Medulla oblongata (tissue), 1 donor: ENCODE measurements at regions not wholly inside any gene's neighbourhood (a gene's known extent, or its start where the extent isn't known, plus 50 kb on each side); places are given as distances from the start of the nearest gene placed in this dataset.

ENCODE experiments used
- DNase-seq: peaks from one replicate; pipeline ENCODE4 v3.0.0-alpha.2; 2015; ENCODE audit errors: extremely low spot score

DNA sequence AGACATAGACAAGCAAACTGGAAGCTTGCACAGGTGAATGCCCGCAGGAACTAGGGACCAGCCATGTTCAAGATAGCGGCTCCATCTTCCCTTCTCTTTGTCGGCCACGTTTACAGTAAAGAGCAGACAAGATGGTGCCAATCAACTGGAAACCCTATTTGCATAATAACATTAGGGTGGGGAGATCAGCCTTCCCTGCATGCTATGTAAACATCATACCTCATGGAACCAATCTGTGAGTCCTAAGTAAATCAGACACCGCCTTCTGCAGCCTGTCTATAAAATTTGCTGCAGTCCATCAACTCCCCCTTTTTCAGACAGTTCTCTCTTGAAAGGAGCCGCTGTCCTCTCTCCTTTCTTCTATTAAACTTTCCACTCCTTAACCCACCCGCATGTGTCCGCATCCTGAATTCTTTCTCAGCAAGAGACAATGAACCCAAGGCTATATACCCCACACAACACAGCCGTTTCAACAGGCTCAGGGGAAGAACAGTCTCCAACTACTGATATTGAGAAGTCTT is 384.4 kb downstream of the EIPR1 start:
- no peak for DNase-seq

DNA sequence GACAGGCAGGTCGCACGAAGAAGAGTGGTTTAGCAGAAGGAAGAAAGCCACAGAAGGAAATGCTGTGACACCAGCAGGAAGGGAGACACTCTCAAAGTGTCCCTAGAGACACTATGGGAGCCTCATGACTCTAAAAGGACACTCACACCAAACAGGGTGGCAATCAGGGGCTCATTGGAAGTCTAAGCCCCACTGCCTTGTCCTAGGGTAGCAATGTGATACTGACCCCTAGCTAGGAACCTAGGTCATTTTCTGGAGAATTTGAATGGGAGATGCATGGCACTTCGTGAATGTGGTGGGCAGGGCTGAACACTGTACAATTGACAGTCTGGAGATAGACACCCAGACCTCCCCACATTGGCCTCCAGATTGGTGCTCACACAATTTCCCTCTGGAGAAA is 385.0 kb downstream of the EIPR1 start:
- DNase-seq: no peak

DNA sequence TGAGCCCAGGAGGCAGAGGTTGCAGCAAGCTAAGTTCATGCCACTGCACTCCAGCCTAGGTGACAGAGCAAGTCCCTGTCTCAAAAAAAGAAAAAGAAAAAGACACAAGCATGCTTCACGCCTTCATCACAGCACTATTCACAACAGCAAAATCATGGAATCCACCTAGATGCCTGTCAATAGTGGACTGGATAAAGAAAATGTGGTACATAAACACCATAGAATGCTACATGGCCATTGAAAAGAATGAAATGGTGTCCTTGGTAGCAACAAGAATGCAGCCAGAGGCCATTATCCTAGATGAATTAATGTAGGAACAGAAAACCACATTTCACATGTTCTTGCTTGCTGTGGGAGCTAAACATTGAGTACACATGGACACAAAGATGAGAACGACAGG is 392.6 kb downstream of the EIPR1 start:
- DNase-seq: no peak

DNA sequence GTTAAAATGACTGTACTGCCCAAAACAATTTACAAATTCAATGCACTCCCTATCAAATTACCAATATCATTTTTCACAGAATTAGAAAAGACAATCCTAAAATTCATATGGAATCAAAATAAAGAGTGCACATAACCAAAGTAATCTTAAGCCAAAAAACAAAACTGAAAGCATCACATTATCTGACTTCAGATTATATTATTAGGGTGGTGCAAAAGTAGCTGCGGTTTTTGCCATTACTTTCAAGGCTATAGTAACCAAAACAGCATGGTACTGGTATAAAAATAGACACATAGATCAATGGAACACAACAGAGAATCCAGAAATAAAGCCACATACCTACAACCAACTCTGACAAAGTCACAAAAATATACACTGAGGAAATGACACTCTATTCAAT is 396.6 kb downstream of the EIPR1 start:
- no peak for DNase-seq

DNA sequence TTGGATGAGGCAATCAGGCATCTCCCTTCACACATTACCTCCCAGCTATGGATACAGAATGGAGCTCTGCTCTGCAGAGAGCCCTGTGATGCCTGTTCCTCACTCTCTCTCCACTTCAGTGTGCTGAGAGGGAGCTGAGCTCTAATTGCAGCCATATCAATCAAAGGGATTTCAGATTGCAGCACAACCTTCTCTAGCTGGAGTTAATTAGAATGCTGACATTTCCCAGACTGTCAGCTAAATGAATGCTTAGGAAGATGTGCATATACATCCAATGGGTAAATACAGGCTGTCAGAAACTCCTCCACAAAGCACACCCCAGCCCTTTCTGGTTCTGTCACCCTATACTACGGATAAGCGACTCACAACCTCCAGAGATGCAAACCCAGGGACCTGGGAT is 402.6 kb downstream of the EIPR1 start:
- DNase-seq: no peak

- no peak for DNase-seq
Observed at GRCh38 chr2:2960441-2961133, 417.0 kb downstream of the EIPR1 start.

- no peak for DNase-seq
Observed at GRCh38 chr2:2950403-2950952, 427.1 kb downstream of the EIPR1 start.

DNA sequence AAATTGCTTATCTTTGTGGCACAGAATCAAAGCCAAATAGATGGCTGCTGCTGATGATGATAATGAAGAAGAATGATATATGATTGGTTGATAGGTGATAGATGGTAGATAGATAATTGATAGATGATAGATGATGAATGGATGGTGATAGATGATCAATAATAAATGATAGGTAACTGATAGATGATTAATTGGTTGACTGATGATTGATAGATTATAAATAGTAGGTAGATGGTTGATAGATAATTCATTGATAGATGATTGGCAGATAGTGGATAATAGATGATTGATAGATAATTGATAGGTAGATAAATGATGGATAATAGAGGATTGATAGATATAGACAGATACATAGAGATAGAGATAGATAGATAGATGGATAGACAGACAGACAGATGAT is 430.2 kb downstream of the EIPR1 start:
- DNase-seq: no peak

DNA sequence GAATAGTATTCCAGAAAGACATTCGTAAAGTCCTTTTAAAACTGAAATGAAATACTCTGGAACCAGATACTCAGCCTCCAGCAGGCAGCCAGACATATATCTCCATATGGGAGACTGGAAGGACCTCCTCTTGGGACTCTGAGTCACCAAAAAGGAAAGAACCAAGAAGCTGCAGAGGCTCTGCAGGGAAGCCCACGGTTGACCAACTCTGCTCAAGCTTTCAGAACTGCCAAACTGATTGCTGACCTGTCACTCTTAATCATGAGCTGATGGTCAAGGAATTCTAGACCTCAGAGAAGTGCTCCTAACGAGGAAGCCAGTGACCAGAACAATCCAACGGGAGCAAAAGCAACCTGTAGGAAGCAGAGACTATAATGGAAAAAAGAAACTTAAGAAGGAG is 434.7 kb downstream of the EIPR1 start:
- no peak for DNase-seq

DNA sequence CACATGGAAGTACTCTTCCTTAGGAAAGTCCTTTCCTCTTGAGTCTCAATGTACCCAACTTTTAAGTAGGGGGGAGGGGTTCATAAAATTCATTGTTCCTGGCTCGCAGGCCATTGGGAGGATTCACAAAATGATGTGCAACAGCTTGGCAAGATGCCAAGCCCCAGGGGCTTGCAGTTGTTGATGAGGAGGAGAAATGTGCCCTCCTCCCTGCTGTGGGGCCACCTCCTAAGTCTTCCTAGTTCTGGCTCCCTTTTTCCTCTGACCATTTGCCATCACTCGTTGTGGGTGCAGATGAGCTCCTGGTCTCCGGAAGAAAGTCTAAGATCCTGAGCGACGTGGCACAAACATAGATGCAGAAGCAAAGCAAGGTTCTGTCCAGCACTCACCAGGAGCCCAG is 435.4 kb downstream of the EIPR1 start:
- DNase-seq: no peak

GRCh38 chr2:2941205-2941604 is 436.4 kb downstream of the EIPR1 start:
- no peak for DNase-seq

GRCh38 chr2:2940702-2941101 is 436.9 kb downstream of the EIPR1 start:
- no peak for DNase-seq

- DNase-seq: no peak
Observed at GRCh38 chr2:2940061-2940460, 437.6 kb downstream of the EIPR1 start.

DNA sequence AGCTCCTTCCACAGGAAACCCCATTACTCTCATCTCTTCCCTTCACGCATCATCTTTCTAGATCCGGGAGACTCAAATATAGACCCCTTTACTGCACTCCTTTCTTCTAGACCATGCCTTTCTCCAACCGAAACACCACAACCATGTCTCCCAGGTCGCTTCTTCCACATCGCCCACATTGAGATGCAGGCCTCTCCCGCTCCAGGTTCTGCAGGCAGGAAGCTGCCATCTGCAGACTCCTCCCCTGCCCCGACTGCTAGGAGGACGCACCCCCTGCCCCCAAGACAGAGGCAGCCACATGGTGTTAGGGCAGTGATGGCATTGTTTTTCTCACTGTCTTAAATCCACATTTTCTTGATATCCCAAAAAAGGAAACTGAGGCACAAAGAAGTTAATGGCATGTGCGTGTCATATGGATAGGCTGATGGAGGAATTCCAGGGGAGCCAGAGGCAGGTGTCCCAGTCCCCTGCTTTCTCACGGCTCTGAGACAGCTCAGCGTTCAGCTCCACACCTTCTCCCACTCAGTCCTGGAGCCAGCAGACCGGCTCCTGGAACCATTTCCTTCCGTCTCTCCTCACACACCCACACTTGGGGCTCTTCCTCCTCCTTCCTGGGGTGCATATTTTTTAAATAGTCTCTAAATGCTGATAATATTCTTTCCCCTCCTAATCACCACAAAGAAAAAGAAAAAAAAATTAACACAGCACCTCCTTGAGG is 438.4 kb downstream of the EIPR1 start:
- no peak for DNase-seq

- DNase-seq: peak; percentile 50
Observed at GRCh38 chr2:2938481-2938880, 439.1 kb downstream of the EIPR1 start.

DNA sequence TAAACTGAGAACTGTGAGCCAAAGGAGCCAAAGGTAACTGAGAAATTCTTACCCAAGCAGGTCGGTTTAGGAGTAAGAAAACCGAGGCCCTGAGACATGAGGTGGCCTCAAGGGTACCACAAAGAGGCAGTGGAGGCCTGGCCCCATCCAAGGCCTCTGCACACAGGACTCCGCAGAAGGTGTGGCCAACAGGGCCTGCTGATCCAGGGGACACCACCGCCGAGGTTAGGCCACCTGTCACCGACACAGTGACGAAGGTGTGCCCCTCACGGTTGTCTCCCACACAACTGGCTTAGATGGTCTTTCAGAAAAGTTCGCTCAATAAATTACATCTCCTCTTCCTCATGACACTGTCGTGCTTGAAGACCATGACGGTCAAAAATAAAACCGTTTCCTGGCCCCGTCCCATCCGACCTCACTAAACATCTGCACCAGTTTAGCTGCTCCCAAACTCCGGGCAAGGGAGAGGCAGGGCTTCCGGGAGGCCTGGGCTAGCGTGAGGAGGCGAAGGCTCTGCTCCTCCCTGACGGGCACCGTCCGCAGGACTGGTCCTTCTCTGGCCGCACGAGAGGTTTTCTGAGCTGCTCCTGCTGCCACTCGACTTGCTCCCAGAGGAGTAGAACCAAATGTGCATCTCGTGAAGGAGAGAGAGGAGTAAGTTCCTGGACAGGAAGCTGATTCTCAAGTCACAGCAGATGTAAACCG is 442.0 kb downstream of the EIPR1 start:
- DNase-seq: no peak

GRCh38 chr2:2933426-2933825 is 444.2 kb downstream of the EIPR1 start:
- no peak for DNase-seq

DNA sequence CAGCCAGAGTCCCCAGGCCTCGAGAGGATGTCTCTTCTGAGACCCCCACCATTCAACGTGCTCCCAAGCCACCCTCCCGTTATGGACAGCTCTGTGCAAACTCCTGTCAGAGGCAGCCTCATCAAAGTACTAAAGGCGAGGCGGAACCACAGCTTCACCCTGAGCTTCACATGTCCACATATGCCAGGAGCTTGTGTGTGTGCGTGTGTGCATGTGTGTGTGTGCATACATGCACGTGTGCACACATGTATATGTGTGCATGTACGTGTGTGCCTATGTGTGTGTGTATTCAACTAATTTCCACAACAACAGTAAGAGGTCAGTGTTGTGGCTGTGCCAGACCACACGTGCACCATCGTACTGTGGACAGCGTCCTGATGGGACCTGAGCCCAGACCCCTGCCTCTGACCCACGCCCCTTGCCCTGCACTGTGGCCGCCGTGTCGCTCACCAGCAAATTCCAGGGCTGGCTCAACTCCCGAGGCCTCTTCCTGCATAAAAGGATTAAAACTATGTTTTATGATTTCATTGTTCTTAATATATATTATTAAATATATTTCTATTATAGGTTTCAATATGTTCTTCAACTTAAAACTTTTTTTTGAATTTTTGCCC is 444.8 kb downstream of the EIPR1 start:
- DNase-seq: no peak

DNA sequence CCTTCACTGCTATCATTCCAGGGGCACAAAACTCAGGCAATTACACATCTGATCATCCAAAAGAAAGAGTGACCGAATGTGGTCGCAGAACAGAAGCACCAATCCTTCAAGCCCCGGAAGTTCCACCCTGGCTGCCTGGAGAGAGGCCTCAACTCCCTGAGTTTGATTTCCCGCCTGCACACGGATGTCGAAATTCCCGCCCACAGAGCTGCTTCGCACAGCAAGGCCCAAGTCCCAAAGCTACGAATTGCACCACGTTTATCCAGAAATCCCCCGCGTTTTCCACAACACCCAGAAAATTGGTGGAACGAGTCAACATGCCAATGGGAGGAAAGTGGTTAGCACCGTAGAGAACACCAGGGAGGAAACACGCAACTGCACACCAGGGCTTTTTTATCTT is 445.4 kb downstream of the EIPR1 start:
- no peak for DNase-seq

GRCh38 chr2:2931318-2932075 is 446.1 kb downstream of the EIPR1 start:
- DNase-seq: no peak

GRCh38 chr2:2930841-2931240 is 446.8 kb downstream of the EIPR1 start:
- DNase-seq: no peak
